H1 (cell line): ENCODE measurements at regions not wholly inside any gene's neighbourhood (a gene's known extent, or its start where the extent isn't known, plus 50 kb on each side); places are given as distances from the start of the nearest gene placed in this dataset.

Experiments used
- CTCF ChIA-PET: fragments of 300-600 bp; sonication (Branson Sonifier 250); formaldehyde crosslinking; loops from one replicate; lab custom pipeline; 2021; ENCODE audit not compliant: partially characterized antibody; lab: Charles Lee
- POLR2A ChIA-PET: fragments of 300-600 bp; sonication (Branson Sonifier 250); formaldehyde crosslinking; loops from one replicate; lab custom pipeline; 2021; ENCODE audit warnings: inconsistent platforms; ENCODE audit not compliant: partially characterized antibody; lab: Charles Lee
- DNase-seq, 2 experiments: peaks; one replicate each; pipeline versions ENCODE4 v3.0.0 to v3.0.0-alpha.2; 2010 to 2022; ENCODE audit warnings: low spot score in 2 of 2, low read depth in 1 of 2, mixed read lengths in 1 of 2
- FAIRE-seq: peaks from 2 replicates; lab custom pipeline; 2011; peaks lifted over from hg19 to GRCh38; lab: Jason Lieb, UNC
- H2AFZ ChIP-seq: 2 replicates; pipeline ENCODE4 v1.8.1; 2012; ENCODE audit warnings: low read length, inconsistent platforms
- H2AK5ac ChIP-seq: 2 replicates; pipeline ENCODE4 v1.6.1; 2013; ENCODE audit warnings: low read depth, low read length
- H2BK120ac ChIP-seq: replicated peaks from 2 replicates; pipeline ENCODE3; 2013; ENCODE audit warnings: low read depth, low read length, inconsistent platforms
- H2BK12ac ChIP-seq: 2 replicates; pipeline ENCODE4 v1.6.1; 2013; ENCODE audit warnings: low read depth, low read length
- H2BK15ac ChIP-seq: 2 replicates; pipeline ENCODE4 v1.6.1; 2013; ENCODE audit warnings: low read length
- H2BK20ac ChIP-seq: 2 replicates; pipeline ENCODE4 v1.6.1; 2013; ENCODE audit warnings: low read length
- H2BK5ac ChIP-seq: 2 replicates; pipeline ENCODE4 v1.6.1; 2013; ENCODE audit warnings: low read depth, low read length
- H3K14ac ChIP-seq: 2 replicates; pipeline ENCODE4 v1.6.1; 2013; ENCODE audit warnings: inconsistent platforms; ENCODE audit not compliant: insufficient read length
- H3K18ac ChIP-seq: 2 replicates; pipeline ENCODE4 v1.6.1; 2013; ENCODE audit warnings: low read length; ENCODE audit errors: extremely low read depth
- H3K23ac ChIP-seq: 2 replicates; pipeline ENCODE4 v1.6.1; 2013; ENCODE audit warnings: inconsistent platforms; ENCODE audit not compliant: insufficient read length
- H3K23me2 ChIP-seq: 2 replicates; pipeline ENCODE4 v1.6.1; 2013; ENCODE audit warnings: low read depth, low read length
- H3K27ac ChIP-seq: 2 replicates; pipeline ENCODE4 v1.6.1; 2011; ENCODE audit warnings: low read depth, low read length, inconsistent platforms
- H3K27me3 ChIP-seq, 4 experiments: replicated peaks in 1 of 4; 1 replicate in 1 of 4; 2 replicates in 3 of 4; pipeline versions ENCODE4 v1.6.1 to v1.8.1; 2011 to 2013; ENCODE audit warnings: low read length in 3 of 4, mild to moderate bottlenecking in 3 of 4, inconsistent platforms in 2 of 4, mixed read lengths in 2 of 4, moderate library complexity in 1 of 4; ENCODE audit not compliant: control insufficient read depth in 3 of 4, insufficient read depth in 3 of 4; ENCODE audit errors: extremely low read depth in 1 of 4
- H3K36me3 ChIP-seq, 4 experiments: 2 replicates each; pipeline versions ENCODE4 v1.6.1 to v1.8.1; 2011 to 2013; ENCODE audit warnings: mild to moderate bottlenecking in 4 of 4, low read length in 3 of 4, moderate library complexity in 2 of 4, control low read depth in 1 of 4, inconsistent platforms in 1 of 4; ENCODE audit not compliant: insufficient read depth in 4 of 4, control insufficient read depth in 2 of 4
- H3K4ac ChIP-seq: replicated peaks from 2 replicates; pipeline ENCODE3; 2013; ENCODE audit warnings: low read length, low read depth, mixed read lengths, inconsistent platforms; ENCODE audit not compliant: insufficient read length
- H3K4me1 ChIP-seq, 4 experiments: replicated peaks in 1 of 4; 1 replicate in 1 of 4; 2 replicates in 3 of 4; pipeline versions ENCODE4 v1.6.1 to v1.8.1; 2011 to 2013; ENCODE audit warnings: low read length in 3 of 4, inconsistent platforms in 2 of 4, mixed read lengths in 1 of 4; ENCODE audit not compliant: insufficient read depth in 4 of 4, control insufficient read depth in 3 of 4
- H3K4me2 ChIP-seq, 2 experiments: 2 replicates each; pipeline versions ENCODE4 v1.6.1 to v1.8.1; 2011 to 2013; ENCODE audit warnings: low read depth in 2 of 2, low read length in 2 of 2, control low read depth in 1 of 2, inconsistent platforms in 1 of 2, mild to moderate bottlenecking in 1 of 2; ENCODE audit not compliant: insufficient read depth in 1 of 2
- H3K4me3 ChIP-seq, 4 experiments: fragments of 200-600, 300-600 bp in 1 of 4; sonication (generic), shearing (Covaris generic), sonication (Bioruptor Twin) in 1 of 4; 2 replicates each; pipeline versions ENCODE4 v1.5.1 to v1.8.1; 2011 to 2016; ENCODE audit warnings: low read length in 4 of 4, low read depth in 3 of 4, control low read depth in 2 of 4, inconsistent platforms in 2 of 4, mild to moderate bottlenecking in 2 of 4, mixed read lengths in 1 of 4, moderate library complexity in 1 of 4; ENCODE audit not compliant: insufficient read depth in 2 of 4; ENCODE audit errors: extremely low read depth in 1 of 4
- H3K56ac ChIP-seq: replicated peaks from 2 replicates; pipeline ENCODE3; 2013; ENCODE audit warnings: low read depth, mild to moderate bottlenecking, mixed read lengths, low read length, inconsistent platforms; ENCODE audit not compliant: insufficient read length
- H3K79me1 ChIP-seq: 2 replicates; pipeline ENCODE4 v1.6.1; 2013; ENCODE audit warnings: low read depth, low read length, control low read depth
- H3K79me2 ChIP-seq, 2 experiments: 2 replicates each; pipeline versions ENCODE4 v1.6.1 to v1.8.1; 2012 to 2013; ENCODE audit warnings: low read length in 2 of 2, mild to moderate bottlenecking in 2 of 2, inconsistent platforms in 1 of 2; ENCODE audit not compliant: insufficient read depth in 2 of 2, control insufficient read depth in 1 of 2
- H3K9ac ChIP-seq, 4 experiments: replicated peaks in 1 of 4; 1 replicate in 1 of 4; 2 replicates in 3 of 4; pipeline versions ENCODE4 v1.6.1 to v1.8.1; 2011 to 2013; ENCODE audit warnings: low read depth in 3 of 4, low read length in 3 of 4, control low read depth in 2 of 4, mild to moderate bottlenecking in 2 of 4, moderate library complexity in 2 of 4, inconsistent platforms in 1 of 4; ENCODE audit errors: extremely low read depth in 1 of 4
- H3K9me3 ChIP-seq, 2 experiments: 2 replicates each; pipeline versions ENCODE4 v1.6.1 to v1.8.1; 2012 to 2013; ENCODE audit warnings: mild to moderate bottlenecking in 2 of 2, moderate library complexity in 2 of 2, control low read depth in 1 of 2, inconsistent platforms in 1 of 2, low read depth in 1 of 2, low read length in 1 of 2, mixed read lengths in 1 of 2; ENCODE audit not compliant: insufficient read depth in 2 of 2
- H4K20me1 ChIP-seq, 2 experiments: replicated peaks in 1 of 2; 2 replicates each; pipeline versions ENCODE3 to v1.8.1; 2011 to 2013; ENCODE audit warnings: inconsistent platforms in 2 of 2, low read length in 2 of 2, mild to moderate bottlenecking in 1 of 2; ENCODE audit not compliant: insufficient read depth in 2 of 2, control insufficient read depth in 1 of 2
- H4K5ac ChIP-seq: 2 replicates; pipeline ENCODE4 v1.6.1; 2013; ENCODE audit warnings: low read length, low read depth, mixed read lengths, inconsistent platforms; ENCODE audit not compliant: insufficient read length
- H4K8ac ChIP-seq: 2 replicates; pipeline ENCODE4 v1.8.0; 2013; ENCODE audit warnings: mild to moderate bottlenecking, moderate library complexity, low read length, inconsistent platforms; ENCODE audit not compliant: insufficient read depth; ENCODE audit errors: extremely low read depth
- H4K91ac ChIP-seq: replicated peaks from 2 replicates; pipeline ENCODE3; 2013; ENCODE audit warnings: low read length, mixed read lengths, inconsistent platforms; ENCODE audit not compliant: insufficient read length
- BRCA1 ChIP-seq: IDR thresholded peaks from 2 replicates; pipeline ENCODE4 v1.6.1; 2012; ENCODE audit warnings: low read depth, low read length, improper control_type of control experiment
- CTBP2 ChIP-seq: IDR thresholded peaks from 2 replicates; pipeline ENCODE4 v1.7.0; 2011; ENCODE audit warnings: borderline replicate concordance, mild to moderate bottlenecking, moderate library complexity, mixed read lengths, low read length; ENCODE audit not compliant: insufficient read depth, insufficient read length
- EP300 ChIP-seq, 2 experiments: IDR thresholded peaks; 1 replicate in 1 of 2; 2 replicates in 1 of 2; pipeline ENCODE4 v1.6.1; 2011 to 2012; ENCODE audit warnings: low read depth in 2 of 2, low read length in 2 of 2, mild to moderate bottlenecking in 2 of 2, borderline replicate concordance in 1 of 2, inconsistent platforms in 1 of 2, moderate library complexity in 1 of 2
- FOSL1 ChIP-seq: IDR thresholded peaks from 2 replicates; pipeline ENCODE4 v1.6.1; 2011; ENCODE audit warnings: mild to moderate bottlenecking, low read depth, low read length, moderate library complexity; ENCODE audit not compliant: insufficient read depth
- JUN ChIP-seq: IDR thresholded peaks from 2 replicates; pipeline ENCODE4 v1.6.1; 2011; ENCODE audit warnings: low read depth, mild to moderate bottlenecking, improper control_type of control experiment, low read length
- KDM5A ChIP-seq: fragments of 200-600 bp; IDR thresholded peaks from 2 replicates; pipeline ENCODE4 v1.7.1; 2012; ENCODE audit warnings: mild to moderate bottlenecking, low read length, inconsistent platforms, mixed read lengths
- PHF8 ChIP-seq: fragments of 200-600 bp; sonication (generic); conservative IDR thresholded peaks from 2 replicates; pipeline ENCODE4 v1.7.1; 2012; ENCODE audit warnings: low read depth, mild to moderate bottlenecking, inconsistent platforms, low read length, moderate library complexity
- RFX5 ChIP-seq: IDR thresholded peaks from 2 replicates; pipeline ENCODE4 v1.6.1; 2011; ENCODE audit warnings: low read depth, low read length, improper control_type of control experiment, borderline replicate concordance
- SP4 ChIP-seq: IDR thresholded peaks from 2 replicates; pipeline ENCODE4 v1.6.1; 2012; ENCODE audit warnings: low read length, inconsistent platforms
- TBP ChIP-seq: IDR thresholded peaks from 2 replicates; pipeline ENCODE4 v1.6.1; 2011; ENCODE audit warnings: low read depth, low read length, improper control_type of control experiment
- TCF12 ChIP-seq: IDR thresholded peaks from 2 replicates; pipeline ENCODE4 v1.6.1; 2011; ENCODE audit warnings: low read depth, mild to moderate bottlenecking, low read length
- YY1 ChIP-seq: IDR thresholded peaks from 2 replicates; pipeline ENCODE4 v1.6.1; 2011; ENCODE audit warnings: low read depth, mild to moderate bottlenecking, low read length
- WGBS, 2 experiments: shearing (Covaris generic) in 1 of 2; methylation state at CpG; one replicate each; pipeline versions ENCODE4 v1.1.6 to v1.1.7; 2013 to 2015; ENCODE audit warnings: low lambda C conversion rate in 2 of 2, mixed read lengths in 2 of 2, inconsistent platforms in 1 of 2, low coverage in 1 of 2, missing lambda C conversion rate in 1 of 2; ENCODE audit not compliant: insufficient replicate concordance in 2 of 2, insufficient coverage in 1 of 2, insufficient read length in 1 of 2; ENCODE audit errors: extremely low coverage in 1 of 2, missing lambda C conversion rate in 1 of 2; 5-methylcytosine and 5-hydroxymethylcytosine counted together

DNA sequence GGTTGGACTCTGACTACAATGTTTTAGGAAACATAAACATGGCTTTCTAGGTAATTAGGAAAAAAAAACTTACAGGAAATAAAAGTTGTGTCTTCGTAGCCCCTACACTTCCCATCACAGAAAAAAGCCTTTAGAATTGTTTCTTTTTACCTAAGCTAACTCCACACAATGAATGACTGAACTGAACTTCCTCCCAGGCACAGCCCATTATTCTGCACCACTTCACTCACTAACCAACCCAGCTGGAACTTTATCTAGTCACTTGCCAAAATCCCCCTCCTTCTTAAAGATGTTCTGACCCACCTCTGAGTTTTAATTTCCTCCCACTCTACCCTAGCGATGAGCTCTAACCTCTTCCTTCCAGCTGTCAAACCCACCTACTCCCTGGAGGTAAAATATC is 91.7 kb upstream of the MEOX2 start:
- no peak overlapping the region for H3K4me3 ChIP-seq

More for the DNA sequence above, 91.7 kb upstream of the MEOX2 start:
- Histone ChIP-seq H3K23me2 (no peaks in the 10 kb centered on the region), H3K27me3 (peaks cover 0 to 1% (median 0%) of the 10 kb centered on the region in 4 experiments; a peak in 1 of 7 replicates), H2BK5ac (no peak overlapping the region), H4K91ac (no peak overlapping the region), H4K20me1 (no peaks in the 10 kb centered on the region), H3K9ac (no peak overlapping the region), H4K8ac (no peak overlapping the region), H3K23ac (no peak overlapping the region), H3K79me2 (no peaks in the 10 kb centered on the region), H3K27ac (no peak overlapping the region), H3K56ac (no peak overlapping the region), H2AFZ (no peak overlapping the region), H3K36me3 (no peaks in the 10 kb centered on the region), H4K5ac (no peak overlapping the region), H3K4me2 (no peak overlapping the region), H2BK20ac (no peak overlapping the region), H3K4me1 (peaks cover 0 to 4% (median 1%) of the 10 kb centered on the region in 4 experiments; a peak in 2 of 7 replicates), H2BK120ac (no peak overlapping the region), H2BK15ac (no peak overlapping the region), H3K9me3 (no peaks in the 10 kb centered on the region), H3K79me1 (no peaks in the 10 kb centered on the region), H2BK12ac (no peak overlapping the region), H3K4ac (no peak overlapping the region), H3K14ac (no peak overlapping the region), H3K18ac (no peak overlapping the region), H2AK5ac (no peak overlapping the region)
- peak; percentile 32 for FAIRE-seq
- POLR2A ChIA-PET: no interaction called here
- CTCF ChIA-PET: interaction anchor here (0.6 kb wide), 1 partner anchor 113 kb away, joined by 3 read pairs; no protein-coding TSS in a partner anchor
- no peak for TF ChIP-seq PHF8
- no peak for TF ChIP-seq JUN
- no peak for TF ChIP-seq FOSL1
- TF ChIP-seq YY1: no peak
- no peak for TF ChIP-seq BRCA1
- no peak for TF ChIP-seq TBP
- TF ChIP-seq EP300 (IDR thresholded peaks at IDR 0.05; ENCODE audit: borderline replicate concordance in 1 of 2, low read depth in 2 of 2, low read length in 2 of 2): no peak
- no peak for TF ChIP-seq RFX5
- no peak for TF ChIP-seq SP4
- no peak for TF ChIP-seq TCF12
- TF ChIP-seq KDM5A: no peak
- no peak for TF ChIP-seq CTBP2
- DNase-seq: no peak
- WGBS, 2 experiments: 82% methylated on average over 2 of the region's 2 CpGs; no CpG with 5 or more reads in 1 of the 2 experiments
